Esophagus muscularis mucosa (tissue), 4 donors: ENCODE measurements at regions not wholly inside any gene's neighbourhood (a gene's known extent, or its start where the extent isn't known, plus 50 kb on each side); places are given as distances from the start of the nearest gene placed in this dataset.
A peak's percentile ranks its signal among the peaks of the same experiment; 100 is the strongest.

Experiments
- EP300 ChIP-seq: sonication (generic); formaldehyde crosslinking; IDR thresholded peaks from one replicate; pipeline ENCODE4 v1.6.1; 2017; ENCODE audit warnings: antibody characterized with exemption
- POLR2A ChIP-seq: fragments of 450-650 bp; IDR thresholded peaks from one replicate; pipeline ENCODE4 v1.6.1; 2017; ENCODE audit warnings: antibody characterized with exemption, moderate library complexity, mild to moderate bottlenecking, low read depth
- POLR2AphosphoS5 ChIP-seq, 2 donors: sonication (generic); formaldehyde crosslinking; IDR thresholded peaks; one replicate each; pipeline ENCODE4 v1.6.1; 2017; ENCODE audit warnings: antibody characterized with exemption in 2 of 2
- TF ChIP-seq, protein P1 (sequence below), 3 experiments: fragments of 200-600 bp in 2 of 3; fragments of 450-650 bp in 1 of 3; sonication (generic) in 2 of 3; IDR thresholded peaks; one replicate each; pipeline ENCODE4 v1.5.1; 2017 to 2019; ENCODE audit warnings: antibody characterized with exemption in 3 of 3, mild to moderate bottlenecking in 2 of 3, moderate library complexity in 1 of 3

DNA sequence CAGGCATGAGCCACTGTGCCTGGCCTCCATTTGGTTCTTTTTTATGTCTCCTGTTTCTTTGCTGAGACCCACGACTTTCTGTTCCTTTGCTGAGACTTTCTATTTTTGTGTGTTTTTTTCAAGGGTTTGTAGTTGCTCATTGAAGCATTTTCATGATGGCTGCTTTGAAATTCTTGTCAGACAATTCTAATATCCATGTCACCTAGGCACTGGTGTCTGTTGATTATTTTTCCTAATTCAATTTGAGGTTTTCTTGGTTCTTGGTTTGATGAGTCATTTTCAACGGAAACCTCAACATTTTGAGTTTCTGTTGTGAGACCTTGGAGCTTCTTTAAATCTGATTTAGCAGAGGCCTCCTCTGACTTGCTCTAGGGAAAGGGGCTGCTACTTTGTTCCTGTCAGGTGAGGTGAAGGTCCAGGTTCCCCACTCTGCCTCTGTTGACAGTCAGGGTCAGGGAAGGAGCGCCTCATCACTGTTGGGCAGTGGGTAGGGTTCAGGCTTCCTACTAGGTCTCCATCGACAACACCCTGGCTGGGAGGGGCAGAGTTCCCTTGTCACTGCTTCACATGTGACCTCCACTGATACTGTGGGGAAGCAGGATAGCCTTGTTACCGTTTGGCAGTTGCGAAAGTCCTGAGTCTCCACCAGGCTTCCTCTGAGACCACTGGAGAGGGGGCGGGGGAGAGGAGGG, 66.1 kb upstream of the SMOX start:
- TF ChIP-seq, protein P1, sequence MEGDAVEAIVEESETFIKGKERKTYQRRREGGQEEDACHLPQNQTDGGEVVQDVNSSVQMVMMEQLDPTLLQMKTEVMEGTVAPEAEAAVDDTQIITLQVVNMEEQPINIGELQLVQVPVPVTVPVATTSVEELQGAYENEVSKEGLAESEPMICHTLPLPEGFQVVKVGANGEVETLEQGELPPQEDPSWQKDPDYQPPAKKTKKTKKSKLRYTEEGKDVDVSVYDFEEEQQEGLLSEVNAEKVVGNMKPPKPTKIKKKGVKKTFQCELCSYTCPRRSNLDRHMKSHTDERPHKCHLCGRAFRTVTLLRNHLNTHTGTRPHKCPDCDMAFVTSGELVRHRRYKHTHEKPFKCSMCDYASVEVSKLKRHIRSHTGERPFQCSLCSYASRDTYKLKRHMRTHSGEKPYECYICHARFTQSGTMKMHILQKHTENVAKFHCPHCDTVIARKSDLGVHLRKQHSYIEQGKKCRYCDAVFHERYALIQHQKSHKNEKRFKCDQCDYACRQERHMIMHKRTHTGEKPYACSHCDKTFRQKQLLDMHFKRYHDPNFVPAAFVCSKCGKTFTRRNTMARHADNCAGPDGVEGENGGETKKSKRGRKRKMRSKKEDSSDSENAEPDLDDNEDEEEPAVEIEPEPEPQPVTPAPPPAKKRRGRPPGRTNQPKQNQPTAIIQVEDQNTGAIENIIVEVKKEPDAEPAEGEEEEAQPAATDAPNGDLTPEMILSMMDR (IDR thresholded peaks at IDR 0.05) = no peak
- TF ChIP-seq EP300 = no peak
- peak in 1 of 2 donors; percentile 20 for TF ChIP-seq POLR2AphosphoS5 (IDR thresholded peaks at IDR 0.05)
- TF ChIP-seq POLR2A = no peak
